SIG-M5 (cell line): ENCODE measurements at regions not wholly inside any gene's neighbourhood (a gene's known extent, or its start where the extent isn't known, plus 50 kb on each side); places are given as distances from the start of the nearest gene placed in this dataset.

ENCODE experiments used
- DNase-seq: peaks from one replicate; lab custom pipeline; 2025; lab: John Stamatoyannopoulos, UW

DNA sequence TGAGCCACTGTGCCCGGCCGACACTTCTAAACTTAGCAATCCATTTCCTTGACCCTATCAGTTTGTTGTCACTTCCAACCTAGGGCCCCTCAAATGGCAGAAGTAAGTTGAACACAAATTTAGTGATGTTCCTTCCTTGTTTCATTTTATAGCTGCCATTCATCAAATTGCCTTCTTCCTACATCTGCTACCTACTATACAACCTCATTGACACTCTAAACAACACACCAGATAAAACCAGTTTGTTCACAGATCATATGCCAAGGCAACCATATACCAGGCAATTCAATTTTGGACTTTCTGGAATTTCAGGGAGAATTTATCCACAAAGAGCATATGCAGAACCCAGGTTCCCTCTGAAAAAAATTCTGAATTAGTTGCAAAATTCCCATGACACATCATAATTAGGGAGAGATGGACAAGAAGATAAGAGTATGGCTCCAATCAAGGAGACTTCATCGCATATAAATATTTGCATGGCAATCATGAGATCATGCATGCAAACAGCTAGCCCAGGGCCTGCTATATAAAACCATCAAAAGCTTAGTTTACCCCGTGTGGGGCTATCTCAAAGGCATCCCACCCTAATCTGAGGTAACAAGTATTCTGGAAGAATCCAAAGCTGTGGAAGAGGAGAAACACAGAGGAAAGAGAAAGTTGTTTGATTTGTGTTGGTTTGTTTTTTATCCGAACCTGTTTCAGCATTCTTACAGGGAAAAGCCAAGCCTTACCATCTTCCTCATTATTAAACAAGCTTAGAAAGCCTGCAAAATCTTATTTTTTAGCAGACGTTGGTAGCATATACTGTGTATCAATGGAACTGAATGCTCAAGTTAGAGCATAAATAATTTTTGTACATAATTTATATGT lies 132.8 kb upstream of the TNFAIP3 start:
- DNase-seq: no peak

DNA sequence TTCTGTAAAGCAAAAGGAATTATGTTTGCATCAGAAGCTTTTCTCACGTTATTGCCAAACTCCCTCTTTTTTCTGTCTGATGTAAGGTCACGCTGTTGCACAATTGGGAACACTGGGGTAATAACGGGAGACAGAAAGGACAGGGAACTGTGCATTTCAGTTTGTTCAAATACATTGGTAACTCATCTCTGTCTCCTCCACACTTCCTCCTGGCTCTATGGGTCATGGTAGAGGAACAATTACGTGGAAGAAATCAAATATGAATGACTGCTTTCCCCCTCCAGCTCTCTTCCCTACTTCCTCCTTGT lies 132.2 kb upstream of the TNFAIP3 start:
- DNase-seq: no peak

DNA sequence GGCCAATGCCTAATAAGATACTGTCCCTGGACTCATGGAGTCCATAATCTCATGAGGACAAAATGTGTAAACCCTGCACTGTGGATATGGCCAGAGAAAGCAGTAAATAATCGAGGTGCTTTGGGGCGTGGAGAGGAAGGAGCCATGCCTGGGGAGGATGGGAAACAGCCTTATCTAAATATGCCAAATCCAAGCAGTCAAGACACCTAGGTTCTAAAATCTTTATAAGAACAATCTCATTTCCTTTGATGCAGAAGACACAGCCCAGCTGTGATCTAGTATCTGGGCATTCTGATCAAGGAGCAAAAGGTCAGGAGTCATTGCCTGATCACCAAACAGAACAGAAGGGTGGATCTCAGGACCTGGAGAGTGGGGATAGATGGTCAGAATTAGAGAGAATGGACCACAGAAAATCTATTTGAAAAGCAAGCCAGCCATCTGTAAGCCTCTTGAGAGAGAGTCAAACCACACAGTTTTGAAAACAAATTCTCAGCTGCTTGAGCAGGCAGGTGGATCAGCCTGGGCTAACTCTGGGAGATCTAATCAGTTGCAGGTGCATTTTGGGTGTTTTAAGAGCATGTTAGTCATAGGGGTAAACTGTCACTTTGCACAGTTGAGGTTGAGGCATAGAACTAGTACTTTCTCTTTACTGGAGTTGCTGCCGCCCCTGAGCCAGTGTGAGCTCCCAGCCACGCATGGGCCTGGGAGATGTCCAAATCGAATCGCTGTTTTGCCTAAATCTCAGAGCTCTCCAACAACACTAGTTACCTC lies 130.8 kb upstream of the TNFAIP3 start:
- DNase-seq: no peak

DNA sequence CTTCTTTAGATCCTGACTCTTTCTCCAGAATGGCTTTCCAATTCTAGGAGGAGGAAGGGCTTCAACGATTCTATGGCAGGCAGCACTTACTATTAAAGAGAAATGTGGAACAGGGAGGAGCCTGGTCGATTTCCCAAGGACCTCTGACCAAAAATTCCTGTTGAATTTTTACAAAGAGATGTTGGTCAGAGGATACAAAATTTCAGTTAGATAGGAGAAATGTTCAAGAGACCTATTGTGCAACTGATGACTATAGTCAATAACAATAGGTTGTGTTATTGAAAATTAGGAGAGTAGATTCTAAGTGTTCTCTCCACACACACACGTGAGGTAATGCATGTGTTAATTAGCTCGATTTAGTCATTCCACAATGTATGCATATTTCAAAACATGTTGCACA lies 130.1 kb upstream of the TNFAIP3 start:
- no peak for DNase-seq

DNA sequence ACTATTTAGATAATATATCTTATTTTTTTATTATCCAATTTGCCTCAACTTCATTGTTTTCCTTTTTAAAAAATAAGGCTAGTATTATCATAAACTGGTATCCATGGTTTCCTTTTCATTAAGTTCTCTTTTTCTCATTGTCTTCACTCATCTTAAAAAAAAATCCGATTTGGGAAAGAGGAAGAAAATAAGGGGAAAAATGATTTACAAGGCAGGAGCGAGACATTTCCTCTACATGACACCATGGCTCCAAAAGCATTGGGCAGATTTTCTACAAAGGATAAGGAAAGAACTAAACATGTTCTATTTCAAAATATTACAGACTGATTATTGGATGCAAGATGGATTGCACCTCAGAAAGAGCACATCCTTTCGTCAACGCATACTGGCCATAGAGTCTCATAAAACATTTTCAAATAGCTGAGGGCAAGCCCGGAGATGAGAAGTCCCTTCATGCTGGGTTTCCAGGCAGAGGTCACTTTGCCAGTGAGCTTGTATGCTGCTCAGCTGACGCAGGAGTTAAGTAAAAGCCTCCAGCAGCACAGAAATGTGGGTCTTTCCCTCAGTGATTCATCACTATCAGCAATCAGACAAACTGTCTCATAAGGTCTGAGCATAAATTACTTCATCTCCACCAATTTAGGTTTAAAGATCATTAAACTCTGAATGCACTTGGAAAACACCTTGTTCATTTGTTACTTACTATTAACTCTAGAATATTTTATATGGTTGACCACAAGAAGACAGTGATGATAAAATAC lies 129.0 kb upstream of the TNFAIP3 start:
- no peak for DNase-seq

DNA sequence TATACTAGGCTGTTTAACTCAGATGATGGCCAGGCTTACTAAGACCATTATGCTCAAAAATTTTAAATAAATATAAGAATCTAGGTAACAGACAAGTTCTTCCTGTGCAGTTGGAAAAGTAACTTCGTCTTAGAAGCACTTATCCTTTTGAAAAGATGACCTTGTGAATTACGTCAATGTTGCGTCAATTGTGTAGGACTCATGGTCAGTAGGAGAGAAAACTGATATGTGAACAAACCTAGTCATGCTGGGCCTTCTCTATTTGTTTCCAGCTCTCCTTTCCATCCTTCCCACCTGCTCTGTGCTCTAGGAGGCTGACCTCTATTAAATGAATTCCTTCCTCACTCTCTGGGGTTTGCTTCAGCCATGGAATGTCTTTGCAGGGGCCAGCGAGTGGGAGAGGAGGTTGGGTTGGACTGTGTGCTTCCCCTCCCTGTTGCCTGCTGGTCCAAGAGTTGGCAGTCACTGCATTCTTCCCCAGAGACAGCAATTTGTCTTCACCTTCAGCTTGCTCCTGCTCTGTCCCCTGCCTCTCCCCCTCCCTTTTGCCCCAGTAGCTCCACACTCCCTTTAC lies 128.0 kb upstream of the TNFAIP3 start:
- DNase-seq: no peak

DNA sequence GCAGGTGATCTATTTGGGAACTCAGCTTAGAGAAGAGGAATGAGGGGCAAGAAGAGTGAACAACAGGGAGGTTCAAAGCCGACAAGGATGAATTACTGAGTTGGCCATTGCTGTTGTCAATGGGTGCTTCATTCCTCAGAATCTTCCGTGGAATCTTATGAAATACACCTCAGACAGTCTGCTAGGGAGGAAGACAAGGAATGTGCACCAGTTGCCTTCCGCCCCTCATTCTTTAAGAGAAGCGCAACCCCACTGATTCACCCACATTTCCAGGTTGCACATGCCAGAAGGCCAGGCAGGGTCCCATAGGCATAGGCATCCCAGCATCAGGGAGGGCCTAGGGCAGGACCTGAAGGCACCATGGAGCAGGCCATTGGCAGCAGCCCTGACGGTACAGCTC lies 127.5 kb upstream of the TNFAIP3 start:
- DNase-seq: no peak

DNA sequence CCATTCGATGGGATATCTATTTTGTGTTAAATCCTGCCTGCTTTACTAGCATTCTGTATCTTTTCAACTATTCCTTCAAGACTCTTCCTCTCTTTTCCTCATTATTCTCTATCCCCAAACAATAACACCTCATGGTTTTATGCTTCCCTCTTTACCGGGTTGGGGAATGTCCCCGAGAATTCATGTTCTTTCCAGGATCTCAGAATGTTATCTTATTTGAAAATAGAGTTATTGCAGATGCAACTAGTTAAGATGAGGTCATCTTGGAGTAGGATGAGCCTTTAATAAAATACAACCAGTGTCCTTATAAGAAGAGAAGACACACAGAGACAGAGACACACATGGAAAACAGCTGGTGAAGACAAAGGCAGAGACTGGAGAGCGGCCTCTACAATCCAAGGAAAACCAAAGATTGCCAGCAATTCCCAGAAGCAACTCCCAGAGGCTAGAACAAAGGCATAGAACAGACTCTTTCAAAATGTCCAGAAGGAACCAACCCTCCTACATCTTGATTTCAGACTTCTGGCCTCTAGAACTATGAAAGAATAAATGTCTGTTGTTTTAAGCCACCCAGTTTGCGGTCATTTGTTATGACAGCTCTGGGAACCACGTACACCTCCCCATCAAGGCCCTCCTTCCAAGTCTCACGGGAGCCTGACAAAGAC lies 126.8 kb upstream of the TNFAIP3 start:
- no peak for DNase-seq

DNA sequence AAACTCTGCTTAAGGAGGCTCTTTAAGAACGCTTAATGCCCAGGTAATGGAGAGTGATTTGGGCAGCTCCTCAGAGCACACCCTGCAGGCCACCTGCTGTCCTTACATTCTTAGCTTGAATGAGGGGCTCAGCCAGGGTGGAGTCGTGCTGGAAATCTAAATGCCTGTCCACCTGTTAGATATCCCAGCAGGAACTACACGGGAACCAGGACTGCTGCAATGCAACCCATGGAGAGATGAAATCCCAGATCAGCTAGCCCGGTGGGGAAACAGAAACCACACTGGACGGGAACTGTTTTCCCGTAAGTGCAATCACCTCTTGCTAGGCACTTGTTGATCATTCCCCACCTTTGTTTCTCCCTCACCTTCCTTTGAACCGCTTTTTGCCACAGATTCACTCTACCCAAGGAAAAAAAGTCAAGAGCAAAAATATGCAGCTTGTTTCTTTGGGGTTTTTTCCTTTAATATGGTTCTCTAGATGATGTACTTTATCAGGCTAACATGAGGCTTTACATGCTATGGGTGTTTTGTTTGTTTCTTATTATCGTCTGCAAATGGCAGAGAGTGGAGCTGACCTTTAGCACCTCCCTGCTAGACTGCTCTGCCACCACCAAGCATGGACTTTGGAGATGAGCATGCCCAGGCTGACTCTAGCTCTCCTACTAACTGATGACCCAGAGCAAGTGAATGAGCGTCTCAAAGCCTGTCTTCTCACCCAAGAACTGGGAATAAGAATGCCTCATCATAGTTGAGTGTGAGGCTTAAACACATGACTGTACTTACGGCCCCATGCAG lies 125.9 kb upstream of the TNFAIP3 start:
- no peak for DNase-seq

DNA sequence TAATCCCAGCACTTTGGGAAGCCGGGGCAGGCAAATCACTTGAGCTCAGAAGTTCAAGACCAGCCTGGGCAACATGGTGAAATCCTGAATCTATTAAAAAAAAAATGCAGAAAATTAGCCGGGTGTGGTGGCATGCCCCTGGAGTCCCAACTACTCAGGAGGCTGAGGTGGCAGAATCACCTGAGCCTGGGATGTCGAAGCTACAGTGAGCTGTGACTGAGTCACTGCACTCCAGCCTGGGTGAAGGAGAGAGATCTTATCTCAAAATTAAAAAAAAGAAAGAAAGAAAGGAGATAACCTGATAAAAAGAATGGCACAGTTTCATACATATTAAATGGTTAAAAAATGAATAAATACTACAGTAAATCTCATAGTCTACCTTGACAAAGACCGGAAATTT lies 123.6 kb upstream of the TNFAIP3 start:
- DNase-seq: no peak

DNA sequence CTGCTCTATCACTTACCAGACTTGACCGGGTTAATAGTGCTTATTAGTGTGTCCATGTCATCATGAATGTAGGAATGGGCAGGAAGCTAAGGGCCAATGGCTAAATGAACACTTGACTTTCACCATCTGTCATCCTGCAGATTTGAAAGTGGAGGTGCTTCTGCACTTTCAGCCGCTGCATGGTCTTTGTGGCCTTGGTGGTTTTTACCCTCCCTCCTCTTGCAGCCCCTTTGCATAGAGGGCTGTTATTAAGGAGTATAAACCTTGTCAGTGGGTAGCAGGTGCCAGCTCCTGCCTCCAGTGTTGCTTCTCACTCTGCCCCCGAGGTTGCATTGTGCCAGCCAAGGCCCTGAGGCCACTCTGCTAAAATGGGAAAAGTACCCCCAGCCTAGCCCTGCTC lies 122.2 kb upstream of the TNFAIP3 start:
- no peak for DNase-seq

DNA sequence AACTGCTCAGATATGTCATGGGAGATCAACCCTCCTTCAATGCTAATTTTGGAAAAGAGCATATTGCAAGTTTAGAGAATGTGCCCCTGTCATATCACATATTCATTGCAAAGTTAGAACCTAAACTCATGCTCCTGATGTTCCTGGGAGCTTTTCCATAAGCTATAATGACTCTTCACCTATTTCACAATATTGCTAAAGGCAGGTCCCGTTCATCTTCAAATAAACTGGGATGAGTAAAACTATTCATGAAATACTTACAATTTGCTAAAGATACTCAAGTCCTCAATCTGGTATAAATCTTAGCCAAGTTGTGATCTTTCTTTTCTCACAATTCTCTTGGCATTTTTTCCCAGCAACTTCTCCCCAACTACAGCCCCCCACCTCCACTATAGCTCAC lies 121.7 kb upstream of the TNFAIP3 start:
- DNase-seq: no peak

DNA sequence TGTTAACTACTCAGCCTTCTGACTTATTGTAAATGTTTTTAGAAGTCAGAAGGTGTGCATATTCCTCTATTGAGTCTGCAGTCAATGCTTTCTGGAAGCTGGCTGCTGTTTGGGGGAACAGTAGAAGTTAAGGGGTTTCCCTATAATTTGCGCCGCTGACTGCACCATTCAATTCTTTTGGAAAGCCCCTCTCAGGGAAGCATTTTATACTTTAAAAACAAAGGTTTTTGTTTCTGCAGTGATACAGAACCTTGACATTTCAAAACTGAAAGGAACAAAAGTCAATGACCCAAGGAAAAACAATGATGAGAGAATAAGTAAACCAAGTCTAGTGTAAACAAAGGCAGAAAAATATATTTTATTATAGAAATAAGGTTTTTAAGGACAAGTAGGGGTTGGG lies 120.8 kb upstream of the TNFAIP3 start:
- no peak for DNase-seq

DNA sequence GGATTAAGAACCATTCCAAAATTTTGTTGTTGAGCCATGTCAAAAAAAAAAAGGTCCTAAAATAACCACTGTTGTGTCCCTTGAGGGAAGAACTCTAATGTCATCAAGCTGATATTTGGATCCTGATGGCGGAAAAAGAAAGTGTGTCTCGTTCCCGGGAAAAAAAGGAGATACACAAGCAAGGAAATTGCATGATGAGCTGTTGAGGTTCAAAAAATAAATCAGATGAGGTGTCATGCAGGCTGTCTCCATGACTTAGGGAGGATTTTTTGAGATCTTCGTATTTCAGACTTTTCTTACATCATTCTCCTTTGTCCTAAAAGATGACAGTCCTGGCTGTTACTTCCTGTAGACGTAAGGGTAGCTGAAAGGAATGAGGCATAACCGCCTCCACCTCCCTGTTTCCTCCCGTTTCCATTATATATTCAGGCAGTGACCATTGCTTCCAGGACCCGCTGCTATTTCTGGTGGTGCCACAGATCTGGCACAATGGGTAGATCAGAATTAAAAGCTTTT lies 117.3 kb upstream of the TNFAIP3 start:
- DNase-seq: no peak

DNA sequence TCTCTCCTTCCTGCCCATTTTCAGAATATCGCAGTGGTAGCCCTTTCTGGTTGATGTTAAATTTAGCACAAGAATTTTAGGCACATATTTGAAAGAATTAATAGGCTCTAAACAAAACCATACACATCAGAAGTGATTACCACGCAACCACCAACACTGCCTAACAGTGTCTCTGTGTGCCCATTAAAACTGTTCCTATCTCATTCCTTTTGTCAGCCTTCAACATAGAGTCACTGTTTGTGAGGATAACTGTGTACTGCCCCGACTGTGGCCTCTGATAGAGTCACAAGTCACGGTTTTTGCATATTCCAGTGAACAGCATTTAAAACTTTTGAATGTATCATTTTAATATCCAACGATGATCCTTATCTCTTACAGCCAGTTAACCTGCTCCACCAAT lies 116.8 kb upstream of the TNFAIP3 start:
- no peak for DNase-seq

DNA sequence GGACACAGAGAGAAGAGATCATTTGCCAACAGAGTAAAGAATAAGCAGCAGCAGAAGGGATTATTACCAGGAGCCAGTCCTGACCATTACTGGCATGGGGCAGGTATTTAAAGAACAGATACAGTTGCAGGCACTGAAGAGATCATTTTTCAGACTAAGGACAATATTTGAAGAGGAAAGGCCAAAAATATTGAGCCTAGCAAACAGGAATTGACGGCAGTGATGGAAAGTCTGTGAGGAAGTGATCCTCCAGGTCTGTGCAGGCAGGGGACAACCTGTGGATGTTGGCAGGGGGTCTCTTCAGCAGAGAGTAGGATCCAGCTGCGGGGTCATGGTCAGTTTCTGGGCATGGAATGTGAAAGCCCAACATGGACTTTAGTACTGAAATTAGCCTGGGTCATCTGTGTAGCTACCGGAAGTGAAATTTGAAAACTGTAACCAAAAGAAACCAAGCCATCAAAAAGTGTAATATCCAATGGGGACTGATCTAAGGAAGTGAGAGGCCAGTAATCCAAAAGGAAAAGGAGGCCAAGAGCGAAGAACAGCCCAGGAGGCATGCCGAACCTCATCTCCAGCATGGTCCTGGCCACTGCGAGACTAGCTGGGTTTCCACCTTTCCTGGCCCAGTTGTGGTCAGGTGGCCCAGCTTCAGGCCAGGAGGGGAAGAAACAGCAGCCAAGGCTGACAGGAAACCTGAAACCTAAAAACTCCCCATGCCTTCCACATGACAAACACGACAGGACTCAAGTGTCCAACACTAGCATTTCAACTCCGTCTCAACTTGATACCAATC lies 115.1 kb upstream of the TNFAIP3 start:
- no peak for DNase-seq

DNA sequence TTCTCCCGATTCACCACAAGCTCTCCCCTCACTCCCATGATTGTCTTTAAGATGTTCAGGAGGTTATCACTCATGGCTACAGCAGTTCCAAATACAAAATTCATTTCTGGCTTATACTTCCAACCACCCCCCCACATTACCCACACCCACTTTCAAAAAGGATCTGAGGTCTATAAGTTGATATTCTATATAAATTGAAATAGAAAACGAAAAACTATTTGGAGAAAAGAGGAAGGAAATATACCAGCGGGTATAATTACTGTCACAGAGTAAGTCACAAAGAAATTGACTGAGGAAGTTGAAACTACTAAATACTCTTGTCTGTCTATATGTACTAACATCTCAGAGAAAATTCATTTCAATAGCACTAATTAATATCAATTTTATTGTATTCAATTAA lies 112.7 kb upstream of the TNFAIP3 start:
- no peak for DNase-seq

DNA sequence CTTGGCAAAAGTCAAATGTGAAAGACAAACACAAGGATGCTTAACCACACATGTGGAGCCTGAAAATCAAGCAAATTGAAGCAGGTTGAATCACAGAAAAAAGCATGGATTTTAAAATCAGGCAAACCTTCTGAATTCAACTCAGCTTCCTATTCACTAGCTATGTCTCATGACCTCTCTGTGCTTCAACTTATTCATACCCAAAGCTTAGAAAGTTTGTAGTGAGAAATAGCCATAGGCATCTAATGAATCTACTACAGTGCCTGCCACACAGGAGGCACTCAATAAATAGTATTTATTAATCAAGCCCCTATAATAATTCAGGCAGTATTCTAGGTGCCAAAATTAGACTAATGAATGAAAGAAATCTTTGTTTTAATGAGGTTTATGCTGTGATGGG lies 112.2 kb upstream of the TNFAIP3 start:
- DNase-seq: no peak

DNA sequence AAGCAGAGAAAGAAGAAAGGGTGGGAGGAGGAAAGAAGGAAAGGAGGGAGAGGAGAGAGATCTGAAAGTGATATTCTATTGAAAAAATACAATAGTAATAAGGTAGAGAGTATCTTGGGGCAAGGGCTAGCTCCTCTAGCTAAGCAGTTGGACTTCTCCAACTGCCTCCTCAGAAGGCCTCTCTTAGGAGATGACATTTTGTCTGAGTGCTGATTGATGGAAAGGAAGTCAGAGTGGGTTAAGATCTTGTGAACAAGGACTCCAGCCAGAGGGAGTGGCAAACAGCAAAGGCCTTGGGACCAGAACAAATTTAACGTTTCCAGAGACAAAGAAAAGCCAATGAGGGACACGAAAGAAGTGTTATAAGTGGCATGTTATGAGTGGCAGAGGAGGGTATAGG lies 111.8 kb upstream of the TNFAIP3 start:
- no peak for DNase-seq

DNA sequence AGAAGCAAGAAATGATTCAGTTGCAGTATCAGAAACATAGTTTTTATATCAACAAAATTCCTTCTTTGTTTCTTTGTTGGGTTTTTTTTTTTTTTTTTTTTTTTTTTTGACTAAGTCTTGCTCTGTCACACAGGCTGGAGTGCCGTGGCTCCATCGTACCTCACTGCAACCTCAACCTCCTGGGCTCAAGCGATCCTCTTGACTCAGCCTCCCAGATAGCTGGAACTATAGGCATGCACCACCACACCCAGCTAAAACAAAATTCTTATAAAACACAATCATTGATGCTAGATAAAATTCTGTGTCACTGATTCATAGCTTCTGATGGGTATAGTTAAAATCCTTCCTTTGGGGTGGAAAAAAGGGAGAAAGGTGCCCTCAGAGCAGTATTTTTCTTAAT lies 110.3 kb upstream of the TNFAIP3 start:
- DNase-seq: no peak
